Panc1 (cell line): ENCODE measurements at regions not wholly inside any gene's neighbourhood (a gene's known extent, or its start where the extent isn't known, plus 50 kb on each side); places are given as distances from the start of the nearest gene placed in this dataset.

Experiments
- ATAC-seq: fragments of 200-7000 bp; cut with Tn5 transposase; 2 replicates; pipeline ENCODE4 v1.9.1; 2020; ENCODE audit warnings: mild to moderate bottlenecking, moderate library complexity
- BruUV-seq: library from RNA; stranded (reverse); fragments of 400-500 nt; replicated peaks from 2 replicates; lab custom pipeline; 2021; lab: Mats Ljungman, UMichigan
- CTCF ChIA-PET: fragments of 300-600 bp; sonication (Branson Sonifier 250); formaldehyde crosslinking; loops from one replicate; lab custom pipeline; 2022; ENCODE audit warnings: antibody characterized with exemption; lab: Charles Lee
- POLR2A ChIA-PET: fragments of 300-600 bp; sonication (Branson Sonifier 250); formaldehyde crosslinking; loops from one replicate; lab custom pipeline; 2022; ENCODE audit warnings: antibody characterized with exemption; lab: Charles Lee
- DNase-seq: peaks from one replicate; pipeline ENCODE4 v3.0.0-alpha.2; 2010; ENCODE audit warnings: low read depth, low spot score
- H3K27ac ChIP-seq: 2 replicates; pipeline ENCODE4 v1.5.1; 2011; ENCODE audit warnings: mild to moderate bottlenecking, low read length, inconsistent platforms
- H3K27me3 ChIP-seq: fragments of 200-500 bp; sonication (Bioruptor generic); 2 replicates; pipeline ENCODE4 v1.6.0; 2014; ENCODE audit warnings: low read length, inconsistent platforms; ENCODE audit not compliant: control insufficient read depth, insufficient read depth
- H3K36me3 ChIP-seq: fragments of 200-500 bp; sonication (Bioruptor generic); 2 replicates; pipeline ENCODE4 v1.5.1; 2014; ENCODE audit warnings: inconsistent platforms, mild to moderate bottlenecking, low read length, moderate library complexity; ENCODE audit not compliant: control insufficient read depth, insufficient read depth
- H3K4me1 ChIP-seq: 2 replicates; pipeline ENCODE4 v1.5.1; 2011; ENCODE audit warnings: inconsistent platforms, mild to moderate bottlenecking, low read length, moderate library complexity; ENCODE audit not compliant: control insufficient read depth, insufficient read depth
- H3K4me3 ChIP-seq, 2 experiments: 2 replicates each; pipeline ENCODE4 v1.5.1; 2011 to 2012; ENCODE audit warnings: low read depth in 2 of 2, low read length in 2 of 2, mild to moderate bottlenecking in 2 of 2, inconsistent platforms in 1 of 2, moderate library complexity in 1 of 2
- H3K9me3 ChIP-seq: fragments of 200-500 bp; sonication (Bioruptor generic); 2 replicates; pipeline ENCODE4 v1.5.1; 2014; ENCODE audit warnings: low read depth, mild to moderate bottlenecking, inconsistent platforms, low read length, moderate library complexity; ENCODE audit not compliant: control insufficient read depth, insufficient read depth
- CTCF ChIP-seq: fragments of 450-650 bp; IDR thresholded peaks from 2 replicates; pipeline ENCODE4 v1.5.1; 2017; ENCODE audit warnings: mild to moderate bottlenecking
- POLR2AphosphoS5 ChIP-seq: IDR thresholded peaks from 2 replicates; pipeline ENCODE4 v1.6.1; 2012; ENCODE audit warnings: mild to moderate bottlenecking, low read depth, low read length, moderate library complexity
- REST ChIP-seq, 2 experiments: IDR thresholded peaks; 2 replicates each; pipeline ENCODE4 v1.6.1; 2011 to 2012; ENCODE audit warnings: low read depth in 2 of 2, control low read depth in 1 of 2, low read length in 1 of 2, mild to moderate bottlenecking in 1 of 2, moderate library complexity in 1 of 2; ENCODE audit not compliant: insufficient read depth in 1 of 2
- SIN3A ChIP-seq: IDR thresholded peaks from 2 replicates; pipeline ENCODE4 v1.6.1; 2012; ENCODE audit warnings: low read depth, mild to moderate bottlenecking, low read length, moderate library complexity, borderline replicate concordance; ENCODE audit not compliant: insufficient read depth
- TCF7L2 ChIP-seq: IDR thresholded peaks from 2 replicates; pipeline ENCODE4 v1.6.1; 2011; ENCODE audit warnings: mild to moderate bottlenecking, low read depth, low read length, inconsistent platforms
- in situ Hi-C: cut with HindIII; loops from 2 replicates; pipeline ENCODE4 v1.10.0; 2016; ENCODE audit warnings: low sequenced_read_pairs, low pct_unique_long_range_greater_than_20kb
- intact Hi-C: fragments of 100-400 bp; cut with micrococcal nuclease; formaldehyde crosslinking; loops from one replicate; pipeline ENCODE4 v1.10.0; 2022; ENCODE audit not compliant: unreplicated experiment

- in situ Hi-C loops, result no loop called here
- H3K4me1 ChIP-seq, result no peaks in the 10 kb centered on the region
- DNase-seq, result no peak
- no peak overlapping the region for H3K27ac ChIP-seq
- no peaks in the 10 kb centered on the region for H3K27me3 ChIP-seq
- H3K9me3 ChIP-seq, result no peaks in the 10 kb centered on the region
- intact Hi-C loops, result no loop called here
- POLR2A ChIA-PET, result no interaction called here
- no peaks in the 10 kb centered on the region for H3K36me3 ChIP-seq
- CTCF ChIA-PET, result no interaction called here
- TF ChIP-seq CTCF (no peak), SIN3A (no peak), TCF7L2 (no peak), POLR2AphosphoS5 (no peak), REST (IDR thresholded peaks at IDR 0.05; ENCODE audit: insufficient read depth in 1 of 2, low read depth in 2 of 2, low read length in 1 of 2) (no peak)
- no TSS peak for BruUV-seq
- 0 out of 2 replicates have a peak, but pooled peaks have one; percentile 45 for ATAC-seq
- H3K4me3 ChIP-seq, result no peak overlapping the region
Measured at GRCh38 chr2:30325600-30326328, 94.4 kb downstream of the LBH start.

- ChIA-PET POLR2A (no interaction called here), CTCF (no interaction called here)
- Histone ChIP-seq H3K36me3 (no peaks in the 10 kb centered on the region), H3K4me3 (no peak overlapping the region), H3K9me3 (no peaks in the 10 kb centered on the region), H3K4me1 (no peaks in the 10 kb centered on the region), H3K27me3 (no peaks in the 10 kb centered on the region), H3K27ac (no peak overlapping the region)
- ATAC-seq (no peak), DNase-seq (no peak)
- intact Hi-C loops, result no loop called here
- TF ChIP-seq CTCF (no peak), SIN3A (no peak), TCF7L2 (no peak), REST (IDR thresholded peaks at IDR 0.05; ENCODE audit: insufficient read depth in 1 of 2, low read depth in 2 of 2, low read length in 1 of 2) (no peak), POLR2AphosphoS5 (no peak)
- in situ Hi-C loops, result no loop called here
- no TSS peak for BruUV-seq
Measured at GRCh38 chr2:30326497-30326896, 95.2 kb downstream of the LBH start.
